ENCODE measurements at regions not wholly inside any gene's neighbourhood (a gene's known extent, or its start where the extent isn't known, plus 50 kb on each side); places are given as distances from the start of the nearest gene placed in this dataset.

GRCh38 chr11:121696931-121697670 is 244.3 kb upstream of the SORL1-AS1 start:
- no peak for TF ChIP-seq TEAD4 (IDR thresholded peaks at IDR 0.05)
- TF ChIP-seq CEBPB (IDR thresholded peaks at IDR 0.05) = no peak
- TF ChIP-seq EGR1 (IDR thresholded peaks at IDR 0.05) = no peak
- TF ChIP-seq TAF1 (IDR thresholded peaks at IDR 0.05; ENCODE audit: low read depth) = no peak
- no peak for TF ChIP-seq TCF12 (IDR thresholded peaks at IDR 0.05; ENCODE audit: low read depth)
- no peak for TF ChIP-seq RAD21 (IDR thresholded peaks at IDR 0.05; ENCODE audit: low read depth)
- TF ChIP-seq EP300 (IDR thresholded peaks at IDR 0.05; ENCODE audit: borderline replicate concordance) = no peak
- TF ChIP-seq MAX (IDR thresholded peaks at IDR 0.05) = no peak
- no peak for TF ChIP-seq YY1 (IDR thresholded peaks at IDR 0.05; ENCODE audit: low read depth)
- TF ChIP-seq CREB1 (IDR thresholded peaks at IDR 0.05; ENCODE audit: low read depth) = no peak
- TF ChIP-seq FOXM1 (IDR thresholded peaks at IDR 0.05; ENCODE audit: borderline replicate concordance, low read depth) = no peak
- no peak for TF ChIP-seq REST (IDR thresholded peaks at IDR 0.05; ENCODE audit: low read depth)
- TF ChIP-seq USF1 (IDR thresholded peaks at IDR 0.05) = no peak
- TF ChIP-seq NFIC (IDR thresholded peaks at IDR 0.05) = no peak
